DND-41 (cell line): ENCODE measurements at regions not wholly inside any gene's neighbourhood (a gene's known extent, or its start where the extent isn't known, plus 50 kb on each side); places are given as distances from the start of the nearest gene placed in this dataset.

ENCODE experiments used
- CTCF ChIP-seq: IDR thresholded peaks from 2 replicates; pipeline ENCODE4 v1.5.1; 2012; ENCODE audit warnings: borderline replicate concordance, low read length, moderate library complexity, mild to moderate bottlenecking; ENCODE audit not compliant: poor library complexity, severe bottlenecking; ENCODE audit errors: extremely low read depth
- EZH2 ChIP-seq: IDR thresholded peaks from 3 replicates; pipeline ENCODE4 v1.6.1; 2012; ENCODE audit warnings: borderline replicate concordance, low read depth, mild to moderate bottlenecking, moderate library complexity, low read length, inconsistent platforms; ENCODE audit not compliant: severe bottlenecking

- TF ChIP-seq CTCF (no peak), EZH2 (no peak)
Observed at GRCh38 chr1:168468822-168469221, 75.0 kb downstream of the XCL2 start.
